ENCODE measurements at regions not wholly inside any gene's neighbourhood (a gene's known extent, or its start where the extent isn't known, plus 50 kb on each side); places are given as distances from the start of the nearest gene placed in this dataset.

GRCh38 chr12:62050785-62051184, 209.4 kb upstream of the USP15 start:
- no peak for TF ChIP-seq CTCF (optimal IDR thresholded peaks at IDR 0.05 in 1 of 3, IDR thresholded peaks at IDR 0.05 in 1 of 3, conservative IDR thresholded peaks at IDR 0.05 in 1 of 3; ENCODE audit: extremely low read depth in 1 of 3, insufficient read depth in 2 of 3, low read length in 3 of 3)
- no peak for TF ChIP-seq EZH2 (IDR thresholded peaks at IDR 0.05; ENCODE audit: low read length)
